ENCODE measurements at regions not wholly inside any gene's neighbourhood (a gene's known extent, or its start where the extent isn't known, plus 50 kb on each side); places are given as distances from the start of the nearest gene placed in this dataset.

GRCh38 chr16:81185416-81185815, 53.1 kb upstream of the BCO1 start:
- DNase-seq, result peak in 1 of 2 donors; percentile 6

- no peak for DNase-seq
These were observed 57.3 kb upstream of the BCO1 start for GRCh38 chr16:81181013-81181720.

- no peak for DNase-seq
These were observed 57.9 kb upstream of the BCO1 start for GRCh38 chr16:81180578-81180977.

- no peak for DNase-seq
These were observed 59.3 kb upstream of the BCO1 start for GRCh38 chr16:81179219-81179618.

- no peak for DNase-seq
These were observed 63.1 kb upstream of the BCO1 start for GRCh38 chr16:81175325-81175891.

GRCh38 chr16:81174644-81175324, 63.7 kb upstream of the BCO1 start:
- DNase-seq, result no peak

- DNase-seq, result no peak
These were observed 65.5 kb upstream of the BCO1 start for GRCh38 chr16:81172769-81173658.

- DNase-seq, result no peak
These were observed 67.7 kb upstream of the BCO1 start for GRCh38 chr16:81170824-81171223.

- DNase-seq, result no peak
These were observed 70.1 kb upstream of the BCO1 start for GRCh38 chr16:81168406-81168805.

GRCh38 chr16:81167851-81168250, 70.6 kb upstream of the BCO1 start:
- DNase-seq, result no peak

- no peak for DNase-seq
These were observed 70.5 kb upstream of the GCSH start for GRCh38 chr16:81166417-81167300.

GRCh38 chr16:81165411-81166097, 69.4 kb upstream of the GCSH start:
- DNase-seq, result no peak

- DNase-seq, result no peak
These were observed 68.8 kb upstream of the GCSH start for GRCh38 chr16:81164958-81165357.

GRCh38 chr16:81164481-81164880, 68.3 kb upstream of the GCSH start:
- DNase-seq, result no peak

- no peak for DNase-seq
These were observed 67.5 kb upstream of the GCSH start for GRCh38 chr16:81163671-81164070.

GRCh38 chr16:81158964-81159363, 62.8 kb upstream of the GCSH start:
- DNase-seq, result peak; percentile 57 to 65

GRCh38 chr16:81155769-81156168, 59.6 kb upstream of the GCSH start:
- no peak for DNase-seq

GRCh38 chr16:81151648-81152310, 55.6 kb upstream of the GCSH start:
- no peak for DNase-seq

GRCh38 chr16:81149614-81150013, 53.4 kb upstream of the GCSH start:
- no peak for DNase-seq

GRCh38 chr16:81148277-81148676, 52.1 kb upstream of the GCSH start:
- no peak for DNase-seq
